GM21381 (cell line): ENCODE measurements at regions not wholly inside any gene's neighbourhood (a gene's known extent, or its start where the extent isn't known, plus 50 kb on each side); places are given as distances from the start of the nearest gene placed in this dataset.
"Not testable (repeated sequence)": the region's sequence is repeated elsewhere in the genome, so short reads cannot be mapped to it uniquely, and the experiment has no call there.

ENCODE experiments used
- ATAC-seq: cut with Tn5 transposase; IDR thresholded peaks from one replicate; pipeline ENCODE4 v1.9.1; 2021; ENCODE audit warnings: mild to moderate bottlenecking, moderate library complexity; ENCODE audit not compliant: unreplicated experiment

DNA sequence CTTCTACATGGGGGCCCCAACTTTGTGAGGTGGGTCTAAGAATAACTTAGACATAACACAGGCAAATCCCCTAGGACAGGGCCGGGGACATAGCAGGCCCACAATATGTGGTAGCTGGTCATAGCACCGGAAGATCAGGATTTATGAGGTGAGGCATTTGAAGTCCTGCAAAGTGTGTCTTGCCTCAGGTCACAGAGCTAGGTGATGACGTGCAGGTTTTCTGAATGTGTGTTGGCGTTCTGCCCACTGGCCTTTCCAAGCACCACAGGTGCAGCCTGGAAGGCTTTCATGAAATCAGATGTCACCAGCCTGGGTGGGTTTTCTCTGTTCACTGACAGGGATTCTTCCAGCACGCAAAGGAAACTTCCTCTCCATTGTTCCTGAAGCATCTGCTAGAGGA is 119.1 kb downstream of the LRATD1 start:
- ATAC-seq: no peak

GRCh38 chr2:14752295-14752694 is 119.8 kb downstream of the LRATD1 start:
- no peak for ATAC-seq

DNA sequence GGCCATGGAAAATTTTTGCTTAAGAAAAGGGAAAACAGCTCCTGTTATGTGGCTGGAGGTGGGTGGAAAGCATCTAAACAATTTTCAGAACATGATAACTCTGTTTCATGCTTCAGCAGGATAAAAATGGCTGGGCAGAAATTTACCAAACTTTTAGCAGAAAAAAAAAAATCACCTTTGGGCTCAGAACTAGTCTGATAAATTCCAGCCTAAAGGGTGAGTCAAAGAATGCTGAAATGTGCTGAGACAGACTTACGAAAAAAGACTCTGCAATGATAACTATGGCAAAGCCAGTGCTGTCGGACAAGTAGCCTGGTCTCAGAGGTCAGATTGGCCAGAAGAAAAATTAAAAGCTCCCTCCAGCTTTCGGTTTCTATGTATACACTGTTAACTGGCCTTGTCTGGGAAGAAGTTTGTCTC is 123.6 kb downstream of the LRATD1 start:
- ATAC-seq: no peak

- ATAC-seq: no peak
Measured at GRCh38 chr2:14756981-14757657, 124.6 kb downstream of the LRATD1 start.

DNA sequence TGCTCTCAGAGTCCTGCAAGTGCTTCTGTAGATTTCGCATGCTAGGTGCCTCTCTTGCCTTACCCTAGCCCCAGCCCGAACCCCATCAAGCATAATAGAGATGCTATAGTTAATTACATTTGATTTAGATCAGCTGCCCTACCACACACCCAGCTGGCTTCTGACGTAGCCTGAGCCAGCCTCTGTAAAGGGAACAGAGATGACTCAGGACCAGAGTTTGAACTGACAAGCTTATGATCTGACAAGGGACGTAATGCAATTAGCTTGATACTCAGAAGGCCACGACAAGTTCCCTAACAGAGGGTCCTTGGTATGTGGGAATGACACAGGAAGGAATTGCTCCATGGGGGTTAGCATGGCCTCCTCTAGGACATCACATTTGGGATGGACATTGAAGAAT is 126.6 kb downstream of the LRATD1 start:
- ATAC-seq: no peak

DNA sequence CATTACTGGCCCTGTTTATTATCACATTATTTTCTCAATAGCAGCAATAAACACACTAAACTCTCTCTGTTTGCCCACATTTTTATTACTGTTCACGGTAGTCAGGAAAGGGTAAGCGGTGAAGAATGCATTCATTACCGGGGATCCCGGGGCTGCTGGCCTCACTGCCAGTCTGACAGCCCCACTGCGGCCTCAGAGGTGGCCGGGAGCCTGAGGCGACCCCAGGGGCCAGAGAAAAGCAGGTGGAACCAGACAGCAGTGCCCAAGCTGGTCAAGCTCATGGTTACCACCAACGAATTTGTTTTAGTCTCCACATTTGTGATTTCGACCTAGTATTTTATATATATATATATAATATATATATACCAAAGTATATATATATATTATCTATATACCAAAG is 127.7 kb downstream of the LRATD1 start:
- ATAC-seq: no peak

DNA sequence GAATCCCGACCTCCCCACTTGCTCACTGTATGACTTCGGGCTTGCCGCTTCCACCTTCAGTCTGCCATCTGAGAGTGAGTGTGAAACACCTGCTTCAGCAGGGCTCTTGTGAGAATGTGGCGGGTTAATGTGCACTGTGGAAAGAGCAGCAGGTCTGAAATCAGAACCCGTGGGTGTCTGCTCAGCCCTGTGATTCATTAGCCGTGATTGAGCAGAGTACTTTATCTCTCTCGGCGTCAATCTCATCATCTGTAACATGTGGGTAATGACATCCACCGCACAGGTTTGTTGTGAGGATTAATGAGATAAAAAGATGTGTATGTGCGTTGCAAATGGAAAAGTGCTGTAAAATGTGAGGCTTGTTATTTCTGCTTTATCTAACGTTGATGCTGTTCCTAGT is 128.6 kb downstream of the LRATD1 start:
- no peak for ATAC-seq

DNA sequence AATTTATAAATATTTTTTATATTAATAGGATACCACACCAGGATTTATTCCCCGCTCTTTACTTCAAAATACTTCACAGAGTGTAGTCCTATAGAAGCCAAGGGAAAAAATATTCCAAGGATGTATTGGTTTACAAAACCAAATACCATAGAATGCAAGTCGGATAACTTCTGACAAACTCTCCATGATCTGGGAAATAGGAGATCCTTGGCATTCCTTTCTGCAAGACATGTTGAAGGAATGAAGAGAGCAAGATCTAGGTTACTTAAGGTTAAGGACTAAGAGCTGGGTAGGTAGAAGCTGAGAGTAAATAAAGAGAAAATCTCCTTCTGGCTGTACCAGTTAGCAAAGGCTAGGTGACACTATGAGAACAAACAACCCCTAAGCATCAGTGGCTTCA is 141.2 kb downstream of the LRATD1 start:
- ATAC-seq: no peak

DNA sequence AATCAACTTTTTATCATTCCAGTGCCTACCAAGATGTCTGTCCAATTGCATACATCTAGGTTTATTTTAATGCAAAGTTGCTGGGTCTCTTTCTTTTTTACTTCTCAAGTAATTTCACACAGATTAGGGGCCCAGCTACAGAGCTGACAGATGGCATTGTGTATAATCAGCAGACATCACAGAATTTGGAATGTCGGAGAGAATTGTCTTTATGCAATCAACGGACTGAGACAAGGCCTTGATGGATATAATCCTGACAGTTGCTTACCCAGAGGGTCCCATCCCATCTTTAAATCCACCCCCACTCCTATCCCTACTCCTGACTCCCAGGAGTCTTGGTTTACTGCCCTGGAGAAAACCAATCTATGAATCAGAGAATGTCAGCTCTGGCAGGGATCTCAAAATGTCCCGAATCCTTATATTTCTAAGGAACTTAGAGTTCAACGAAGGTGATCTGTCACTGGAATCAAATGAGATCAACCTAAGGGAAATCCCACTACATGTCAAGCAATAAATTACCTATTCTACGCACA is 142.0 kb downstream of the LRATD1 start:
- no peak for ATAC-seq

DNA sequence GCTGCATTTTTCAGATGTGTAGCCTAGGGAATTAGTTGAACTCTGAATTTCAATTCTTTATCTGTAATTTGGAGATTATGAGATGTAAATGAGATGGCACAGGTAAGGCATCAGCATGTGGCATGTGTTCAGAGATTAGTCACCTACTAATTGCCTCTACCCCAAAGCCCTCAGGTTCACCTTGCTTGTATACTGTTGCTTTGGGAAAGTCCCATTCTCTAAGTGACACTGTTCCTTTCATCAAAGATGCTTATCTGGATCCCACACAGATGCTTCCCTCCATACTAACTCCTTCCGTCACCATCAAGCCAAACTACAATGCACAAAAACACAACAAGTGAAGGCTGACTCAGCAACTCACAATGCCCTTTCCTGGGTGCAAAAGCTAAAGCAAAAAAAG is 143.7 kb downstream of the LRATD1 start:
- no peak for ATAC-seq

- ATAC-seq: no peak
Measured at GRCh38 chr2:14778015-14778414, 145.5 kb downstream of the LRATD1 start.

DNA sequence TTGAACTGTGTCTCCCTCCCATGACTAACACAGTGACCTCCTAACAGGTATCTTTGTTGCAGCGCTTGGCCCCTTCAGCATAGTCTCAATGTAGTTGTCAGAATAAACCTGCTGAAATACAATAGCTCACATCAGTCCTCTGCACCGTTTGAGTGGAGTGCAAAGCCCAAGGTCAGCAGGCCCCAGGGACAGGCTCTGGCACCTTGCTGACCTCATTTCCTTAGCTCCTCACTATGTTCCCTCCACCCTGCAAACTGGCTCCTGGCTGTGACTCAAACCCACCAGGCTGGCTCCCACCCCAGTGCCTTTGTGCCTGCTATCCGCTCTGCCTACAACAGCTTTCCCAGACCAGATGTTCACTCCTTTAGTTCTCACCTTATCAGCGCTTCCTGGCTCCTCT is 146.7 kb downstream of the LRATD1 start:
- no peak for ATAC-seq

GRCh38 chr2:14781142-14781541 is 148.6 kb downstream of the LRATD1 start:
- ATAC-seq: no peak

GRCh38 chr2:14788814-14789213 is 156.3 kb downstream of the LRATD1 start:
- not testable (repeated sequence) for ATAC-seq

DNA sequence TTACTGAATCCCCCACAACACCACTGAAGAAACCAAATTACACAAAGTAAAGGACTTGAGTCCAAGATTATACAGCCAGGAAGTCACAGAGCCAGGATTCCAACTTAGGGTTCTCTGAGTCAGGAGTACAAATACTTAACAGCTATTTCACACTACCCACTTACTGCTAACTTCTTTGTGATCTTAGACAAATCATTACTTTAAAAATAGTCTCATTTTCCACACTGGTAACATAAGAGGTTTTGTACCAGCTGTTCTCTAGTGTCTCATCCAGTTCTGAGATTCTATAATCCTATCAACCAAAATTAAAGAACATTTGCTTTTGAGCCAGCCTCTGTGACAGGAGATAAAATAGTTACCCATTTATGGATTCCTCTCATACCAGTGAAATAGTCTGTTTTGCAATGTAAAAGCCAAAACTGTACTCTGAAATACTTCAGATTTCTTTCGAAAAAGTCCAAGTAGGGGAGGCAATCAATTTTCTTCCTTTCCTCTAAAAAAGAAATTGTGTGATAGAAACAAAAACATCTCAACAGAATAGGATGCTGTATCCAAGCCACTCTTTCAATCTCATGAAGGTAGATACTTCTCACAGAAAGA is 157.6 kb downstream of the LRATD1 start:
- no peak for ATAC-seq

DNA sequence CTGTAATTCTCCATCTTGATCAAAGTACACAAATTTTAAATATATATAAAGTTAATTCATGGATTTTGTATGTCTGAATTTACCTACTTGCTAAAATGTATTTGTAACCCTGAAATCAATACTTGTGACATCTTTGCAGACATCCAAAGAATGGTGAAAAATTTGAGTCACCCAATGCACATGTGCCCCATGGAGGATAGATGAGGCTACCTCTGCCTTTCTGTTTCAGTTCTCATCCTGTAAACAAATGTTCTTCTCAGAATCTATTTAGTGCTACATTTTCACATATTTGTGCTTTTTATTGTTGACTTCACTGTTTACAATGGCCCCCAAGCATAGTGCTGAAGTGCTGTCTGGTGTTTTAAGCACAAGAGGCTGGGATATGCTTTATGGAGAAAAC is 171.5 kb downstream of the LRATD1 start:
- no peak for ATAC-seq

GRCh38 chr2:14804902-14805301 is 172.4 kb downstream of the LRATD1 start:
- no peak for ATAC-seq

DNA sequence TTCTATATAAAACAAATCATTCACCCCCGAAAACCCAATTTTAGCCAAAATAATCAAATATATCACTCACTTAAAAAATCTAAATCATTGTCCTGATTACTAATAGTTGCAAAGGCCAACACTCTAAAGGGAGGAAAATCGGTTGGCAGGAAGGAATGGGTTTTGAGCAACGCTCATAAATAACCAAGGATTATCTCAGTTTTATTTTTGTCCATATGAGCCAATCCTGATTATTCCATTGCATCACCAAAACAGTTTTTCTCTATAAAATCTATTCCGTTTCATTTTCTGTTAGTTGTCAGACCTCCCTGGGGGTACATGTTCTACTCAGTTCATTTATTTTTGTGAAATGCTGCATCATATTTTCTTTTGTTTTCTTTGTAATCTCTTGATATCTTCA is 174.1 kb downstream of the LRATD1 start:
- ATAC-seq: no peak

GRCh38 chr2:14815201-14815600 is 182.7 kb downstream of the LRATD1 start:
- no peak for ATAC-seq

DNA sequence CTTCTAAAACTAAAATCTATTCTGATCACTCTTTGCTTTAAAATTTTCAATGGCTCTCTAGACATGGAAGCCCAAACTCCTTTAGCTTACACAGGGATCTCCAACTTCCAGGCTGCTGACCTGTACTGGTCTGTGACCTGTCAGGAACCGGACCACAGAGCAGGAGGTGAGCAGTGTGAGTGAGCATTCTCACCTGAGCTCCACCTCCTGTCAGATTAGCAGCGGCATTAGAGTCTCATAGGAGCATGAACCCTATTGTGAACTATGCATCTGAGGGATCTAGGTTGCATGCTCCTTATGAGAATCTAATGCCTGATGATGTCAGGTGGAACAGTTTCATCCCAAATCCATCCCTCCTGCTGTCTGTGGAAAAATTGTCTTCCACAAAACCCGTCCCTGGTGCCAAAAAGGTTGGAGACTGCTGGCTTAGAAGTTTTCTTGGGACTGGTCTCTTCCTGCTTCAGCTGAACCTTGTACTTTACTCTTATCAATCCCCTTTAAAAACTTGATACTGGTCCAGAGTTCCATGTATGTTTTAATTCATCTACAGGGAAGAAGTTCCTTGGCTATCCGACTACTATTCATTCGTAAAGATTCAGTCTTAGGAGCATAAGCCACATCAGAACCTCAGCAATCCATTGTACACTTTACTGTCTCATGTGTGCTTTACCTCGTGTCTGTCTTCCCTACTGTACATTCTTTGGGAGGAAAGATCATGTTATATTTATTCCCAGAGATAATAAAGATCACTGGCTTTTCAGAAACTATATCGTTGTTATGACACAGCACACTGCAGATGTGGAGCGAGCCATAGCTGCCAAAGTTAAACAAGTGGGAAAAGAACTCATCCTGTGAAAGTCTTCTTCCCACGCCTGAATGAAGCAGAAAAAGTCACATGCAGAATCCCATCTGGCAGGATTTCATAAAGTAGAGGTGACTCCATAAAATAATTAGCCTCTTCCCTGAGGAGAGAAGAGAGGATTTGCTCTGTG is 183.8 kb downstream of the LRATD1 start:
- no peak for ATAC-seq

DNA sequence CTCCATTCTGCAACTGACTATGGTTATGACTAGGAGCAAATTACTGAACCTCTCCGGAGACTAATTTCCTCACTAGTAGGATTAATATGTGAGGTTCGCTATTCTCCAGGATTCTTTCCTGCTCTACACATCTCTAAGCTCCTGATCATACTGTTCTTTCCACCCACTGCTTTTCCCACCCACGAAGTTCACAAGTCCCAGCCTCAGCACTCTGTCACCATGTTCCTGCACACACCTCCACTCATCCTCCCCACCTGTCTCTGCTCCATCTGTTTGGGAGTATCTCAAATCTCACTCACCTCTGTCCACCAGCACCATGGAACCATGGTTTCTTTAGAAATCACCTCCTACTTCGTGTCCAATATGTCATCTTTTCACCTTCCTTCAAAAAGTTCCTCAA is 185.3 kb downstream of the LRATD1 start:
- ATAC-seq: no peak

- ATAC-seq: no peak
Measured at GRCh38 chr2:14826518-14826917, 194.0 kb downstream of the LRATD1 start.
